Body of pancreas (tissue), 4 donors: ENCODE measurements at regions not wholly inside any gene's neighbourhood (a gene's known extent, or its start where the extent isn't known, plus 50 kb on each side); places are given as distances from the start of the nearest gene placed in this dataset.
A peak's percentile ranks its signal among the peaks of the same experiment; 100 is the strongest.

Experiments
- ATAC-seq: fragments of 150-250 bp; one replicate; pipeline ENCODE4 v1.9.1; 2016
- DNase-seq, 4 donors: peaks; one replicate each; pipeline ENCODE4 v3.0.0-alpha.2; 2019
- H3K27ac ChIP-seq, 4 donors: fragments of 200-600 bp; sonication (generic); 1 replicate in 3 of 4; 2 replicates in 1 of 4; pipeline versions ENCODE4 v1.5.1 to v1.6.1; 2016 to 2019; ENCODE audit warnings: mild to moderate bottlenecking in 1 of 4, mixed read lengths in 1 of 4, moderate library complexity in 1 of 4
- H3K27me3 ChIP-seq, 2 donors: fragments of 200-600 bp; sonication (generic); one replicate each; pipeline ENCODE4 v1.6.0; 2016; ENCODE audit warnings: mild to moderate bottlenecking in 1 of 2
- H3K36me3 ChIP-seq, 2 donors: fragments of 200-600 bp; sonication (generic); replicated peaks in 1 of 2; 2 replicates each; pipeline ENCODE4 v1.5.1; 2016; ENCODE audit warnings: low read depth in 2 of 2; ENCODE audit not compliant: insufficient read depth in 1 of 2
- H3K4me1 ChIP-seq: fragments of 200-600 bp; sonication (generic); one replicate; pipeline ENCODE4 v1.6.0; 2016
- H3K4me3 ChIP-seq, 2 donors: fragments of 200-600 bp; sonication (generic); 1 replicate in 1 of 2; 2 replicates in 1 of 2; pipeline ENCODE4 v1.5.1; 2016 to 2019
- H3K9me3 ChIP-seq, 3 donors: fragments of 200-600 bp; sonication (generic); 1 replicate in 2 of 3; 2 replicates in 1 of 3; pipeline ENCODE4 v1.5.1; 2016
- POLR2A ChIP-seq, 3 donors: fragments of 450-650 bp; IDR thresholded peaks; one replicate each; pipeline ENCODE4 v1.6.1; 2016; ENCODE audit warnings: antibody characterized with exemption in 3 of 3, mild to moderate bottlenecking in 2 of 3
- WGBS, 2 donors: methylation state at CpG; one replicate each; pipeline ENCODE4 v1.1.5; 2017; 5-methylcytosine and 5-hydroxymethylcytosine counted together
- intact Hi-C: fragments of 100-400 bp; cut with DNase I; formaldehyde crosslinking; loops from one replicate; pipeline ENCODE4 v1.15.1; 2023
- TF ChIP-seq, protein P1 (sequence below), 7 experiments: fragments of 450-650 bp in 4 of 7; fragments of 200-600 bp in 3 of 7; sonication (generic) in 3 of 7; IDR thresholded peaks; one replicate each; pipeline ENCODE4 v1.5.1; 2016 to 2019; ENCODE audit warnings: antibody characterized with exemption in 7 of 7

DNA sequence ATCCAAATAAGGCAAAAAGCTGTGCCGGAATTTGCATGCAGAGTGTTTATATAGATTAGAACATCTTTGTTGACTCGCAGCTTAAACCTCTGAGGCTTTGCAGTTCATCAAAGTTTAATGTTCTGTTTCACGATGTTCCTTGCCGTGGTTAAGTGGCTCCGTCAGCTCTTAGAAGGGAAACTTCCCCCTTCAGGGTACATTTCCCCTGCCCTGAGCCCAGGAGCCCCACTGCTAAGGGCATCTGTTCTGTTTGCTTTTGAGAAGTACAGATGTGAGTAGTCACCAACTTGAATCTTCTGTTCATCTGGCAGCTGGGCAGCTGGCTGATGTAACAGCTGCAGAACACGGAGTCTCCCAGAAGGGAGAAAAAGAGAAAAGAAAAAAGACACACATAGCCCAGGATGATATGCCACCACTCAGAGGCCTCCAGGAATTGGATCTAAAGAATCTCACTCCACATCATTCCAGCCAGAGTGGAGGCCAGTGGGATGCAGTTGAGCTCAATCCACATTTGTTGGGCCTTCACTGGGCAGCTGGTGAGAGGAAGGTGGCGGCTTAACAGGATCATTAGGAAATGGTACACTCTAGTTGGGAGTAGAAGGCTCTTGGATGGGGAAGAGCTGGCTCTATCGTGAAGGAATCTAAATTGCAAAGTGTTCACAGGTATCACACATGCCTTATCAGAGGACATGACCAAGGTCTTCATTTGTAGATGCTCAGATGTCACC lies 178.7 kb upstream of the RBPJ start:
- ATAC-seq (no peak), DNase-seq (peak in 2 of 4 donors; percentile 10 to 65)
- TF ChIP-seq, protein P1, sequence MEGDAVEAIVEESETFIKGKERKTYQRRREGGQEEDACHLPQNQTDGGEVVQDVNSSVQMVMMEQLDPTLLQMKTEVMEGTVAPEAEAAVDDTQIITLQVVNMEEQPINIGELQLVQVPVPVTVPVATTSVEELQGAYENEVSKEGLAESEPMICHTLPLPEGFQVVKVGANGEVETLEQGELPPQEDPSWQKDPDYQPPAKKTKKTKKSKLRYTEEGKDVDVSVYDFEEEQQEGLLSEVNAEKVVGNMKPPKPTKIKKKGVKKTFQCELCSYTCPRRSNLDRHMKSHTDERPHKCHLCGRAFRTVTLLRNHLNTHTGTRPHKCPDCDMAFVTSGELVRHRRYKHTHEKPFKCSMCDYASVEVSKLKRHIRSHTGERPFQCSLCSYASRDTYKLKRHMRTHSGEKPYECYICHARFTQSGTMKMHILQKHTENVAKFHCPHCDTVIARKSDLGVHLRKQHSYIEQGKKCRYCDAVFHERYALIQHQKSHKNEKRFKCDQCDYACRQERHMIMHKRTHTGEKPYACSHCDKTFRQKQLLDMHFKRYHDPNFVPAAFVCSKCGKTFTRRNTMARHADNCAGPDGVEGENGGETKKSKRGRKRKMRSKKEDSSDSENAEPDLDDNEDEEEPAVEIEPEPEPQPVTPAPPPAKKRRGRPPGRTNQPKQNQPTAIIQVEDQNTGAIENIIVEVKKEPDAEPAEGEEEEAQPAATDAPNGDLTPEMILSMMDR (IDR thresholded peaks at IDR 0.05): no peak
- no peak for TF ChIP-seq POLR2A (IDR thresholded peaks at IDR 0.05)
- WGBS, 2 donors: 80 to 93% methylated on average over 8 of the region's 8 CpGs
- intact Hi-C loops: no loop called here
- H3K4me3 ChIP-seq: no peak overlapping the region
- H3K36me3 ChIP-seq: no peaks in the 10 kb centered on the region
- peak overlapping the region in 1 of 4 donors; percentile 61 for H3K27ac ChIP-seq
- peaks cover 4% of the 10 kb centered on the region for H3K4me1 ChIP-seq
- H3K9me3 ChIP-seq: no peaks in the 10 kb centered on the region
- no peaks in the 10 kb centered on the region for H3K27me3 ChIP-seq

- 74% methylated on average over 2 of the region's 2 CpGs for WGBS, 2 donors
- no peak overlapping the region for H3K4me3 ChIP-seq
- ATAC-seq (no peak), DNase-seq (no peak)
- no peaks in the 10 kb centered on the region for H3K36me3 ChIP-seq
- H3K4me1 ChIP-seq: peaks cover 4% of the 10 kb centered on the region
- H3K27me3 ChIP-seq: no peaks in the 10 kb centered on the region
- no peaks in the 10 kb centered on the region for H3K9me3 ChIP-seq
- intact Hi-C loops: no loop called here
- TF ChIP-seq POLR2A (IDR thresholded peaks at IDR 0.05): no peak
- TF ChIP-seq, protein P1 (IDR thresholded peaks at IDR 0.05): no peak
- peak overlapping the region in 1 of 4 donors; percentile 4 for H3K27ac ChIP-seq
Measured at GRCh38 chr4:26144526-26145155, 176.2 kb upstream of the RBPJ start.

DNA sequence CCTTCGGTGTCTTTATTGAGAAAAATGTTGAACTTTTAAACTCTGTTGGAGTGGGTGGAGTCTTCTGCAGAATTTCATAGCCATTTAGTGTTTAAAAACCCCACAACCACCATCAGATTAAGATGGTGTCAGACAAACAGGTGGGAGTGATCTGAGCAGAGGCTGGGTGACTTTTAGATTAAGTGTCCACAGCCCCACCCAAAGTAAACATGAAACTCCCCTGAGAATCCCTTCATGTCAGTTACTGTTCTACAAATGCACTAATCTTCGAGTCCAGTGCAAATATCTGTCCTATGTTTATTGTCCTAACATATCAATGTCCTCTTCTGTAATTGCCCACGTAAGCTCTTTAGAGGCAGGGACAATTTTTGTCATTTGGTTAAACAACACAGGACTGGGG lies 175.6 kb upstream of the RBPJ start:
- no peak overlapping the region for H3K27ac ChIP-seq
- WGBS, 2 donors: 12 to 25% methylated on average over 3 of the region's 3 CpGs
- ATAC-seq: no peak
- H3K36me3 ChIP-seq: no peaks in the 10 kb centered on the region
- no peaks in the 10 kb centered on the region for H3K9me3 ChIP-seq
- no peak for DNase-seq
- intact Hi-C loops: no loop called here
- H3K27me3 ChIP-seq: no peaks in the 10 kb centered on the region
- no peak for TF ChIP-seq POLR2A (IDR thresholded peaks at IDR 0.05)
- TF ChIP-seq, protein P1 (IDR thresholded peaks at IDR 0.05): no peak
- peaks cover 4% of the 10 kb centered on the region for H3K4me1 ChIP-seq
- H3K4me3 ChIP-seq: no peak overlapping the region

GRCh38 chr4:26148927-26149326 lies 171.9 kb upstream of the RBPJ start:
- no peak overlapping the region for H3K4me3 ChIP-seq
- H3K4me1 ChIP-seq: peaks cover 4% of the 10 kb centered on the region
- no peaks in the 10 kb centered on the region for H3K36me3 ChIP-seq
- DNase-seq: no peak
- TF ChIP-seq, protein P1 (IDR thresholded peaks at IDR 0.05): no peak
- no peak for TF ChIP-seq POLR2A (IDR thresholded peaks at IDR 0.05)
- intact Hi-C loops: no loop called here
- H3K9me3 ChIP-seq: no peaks in the 10 kb centered on the region
- no peaks in the 10 kb centered on the region for H3K27me3 ChIP-seq
- no peak for ATAC-seq
- no peak overlapping the region for H3K27ac ChIP-seq
